Panc1 (cell line): ENCODE measurements at regions not wholly inside any gene's neighbourhood (a gene's known extent, or its start where the extent isn't known, plus 50 kb on each side); places are given as distances from the start of the nearest gene placed in this dataset.

ENCODE experiments used
- ATAC-seq: fragments of 200-7000 bp; cut with Tn5 transposase; 2 replicates; pipeline ENCODE4 v1.9.1; 2020; ENCODE audit warnings: mild to moderate bottlenecking, moderate library complexity
- BruUV-seq: library from RNA; stranded (reverse); fragments of 400-500 nt; replicated peaks from 2 replicates; lab custom pipeline; 2021; lab: Mats Ljungman, UMichigan
- CTCF ChIA-PET: fragments of 300-600 bp; sonication (Branson Sonifier 250); formaldehyde crosslinking; loops from one replicate; lab custom pipeline; 2022; ENCODE audit warnings: antibody characterized with exemption; lab: Charles Lee
- POLR2A ChIA-PET: fragments of 300-600 bp; sonication (Branson Sonifier 250); formaldehyde crosslinking; loops from one replicate; lab custom pipeline; 2022; ENCODE audit warnings: antibody characterized with exemption; lab: Charles Lee
- DNase-seq: peaks from one replicate; pipeline ENCODE4 v3.0.0-alpha.2; 2010; ENCODE audit warnings: low read depth, low spot score
- H3K27ac ChIP-seq: 2 replicates; pipeline ENCODE4 v1.5.1; 2011; ENCODE audit warnings: mild to moderate bottlenecking, low read length, inconsistent platforms
- H3K27me3 ChIP-seq: fragments of 200-500 bp; sonication (Bioruptor generic); 2 replicates; pipeline ENCODE4 v1.6.0; 2014; ENCODE audit warnings: low read length, inconsistent platforms; ENCODE audit not compliant: control insufficient read depth, insufficient read depth
- H3K36me3 ChIP-seq: fragments of 200-500 bp; sonication (Bioruptor generic); 2 replicates; pipeline ENCODE4 v1.5.1; 2014; ENCODE audit warnings: inconsistent platforms, mild to moderate bottlenecking, low read length, moderate library complexity; ENCODE audit not compliant: control insufficient read depth, insufficient read depth
- H3K4me1 ChIP-seq: 2 replicates; pipeline ENCODE4 v1.5.1; 2011; ENCODE audit warnings: inconsistent platforms, mild to moderate bottlenecking, low read length, moderate library complexity; ENCODE audit not compliant: control insufficient read depth, insufficient read depth
- H3K4me3 ChIP-seq, 2 experiments: 2 replicates each; pipeline ENCODE4 v1.5.1; 2011 to 2012; ENCODE audit warnings: low read depth in 2 of 2, low read length in 2 of 2, mild to moderate bottlenecking in 2 of 2, inconsistent platforms in 1 of 2, moderate library complexity in 1 of 2
- H3K9me3 ChIP-seq: fragments of 200-500 bp; sonication (Bioruptor generic); 2 replicates; pipeline ENCODE4 v1.5.1; 2014; ENCODE audit warnings: low read depth, mild to moderate bottlenecking, inconsistent platforms, low read length, moderate library complexity; ENCODE audit not compliant: control insufficient read depth, insufficient read depth
- CTCF ChIP-seq: fragments of 450-650 bp; IDR thresholded peaks from 2 replicates; pipeline ENCODE4 v1.5.1; 2017; ENCODE audit warnings: mild to moderate bottlenecking
- POLR2AphosphoS5 ChIP-seq: IDR thresholded peaks from 2 replicates; pipeline ENCODE4 v1.6.1; 2012; ENCODE audit warnings: mild to moderate bottlenecking, low read depth, low read length, moderate library complexity
- REST ChIP-seq, 2 experiments: IDR thresholded peaks; 2 replicates each; pipeline ENCODE4 v1.6.1; 2011 to 2012; ENCODE audit warnings: low read depth in 2 of 2, control low read depth in 1 of 2, low read length in 1 of 2, mild to moderate bottlenecking in 1 of 2, moderate library complexity in 1 of 2; ENCODE audit not compliant: insufficient read depth in 1 of 2
- SIN3A ChIP-seq: IDR thresholded peaks from 2 replicates; pipeline ENCODE4 v1.6.1; 2012; ENCODE audit warnings: low read depth, mild to moderate bottlenecking, low read length, moderate library complexity, borderline replicate concordance; ENCODE audit not compliant: insufficient read depth
- TCF7L2 ChIP-seq: IDR thresholded peaks from 2 replicates; pipeline ENCODE4 v1.6.1; 2011; ENCODE audit warnings: mild to moderate bottlenecking, low read depth, low read length, inconsistent platforms
- in situ Hi-C: cut with HindIII; loops from 2 replicates; pipeline ENCODE4 v1.10.0; 2016; ENCODE audit warnings: low sequenced_read_pairs, low pct_unique_long_range_greater_than_20kb
- intact Hi-C: fragments of 100-400 bp; cut with micrococcal nuclease; formaldehyde crosslinking; loops from one replicate; pipeline ENCODE4 v1.10.0; 2022; ENCODE audit not compliant: unreplicated experiment

- H3K36me3 ChIP-seq = no peaks in the 10 kb centered on the region
- ATAC-seq (no peak), DNase-seq (no peak)
- H3K4me1 ChIP-seq = no peaks in the 10 kb centered on the region
- intact Hi-C loops = no loop called here
- H3K27ac ChIP-seq = no peak overlapping the region
- TF ChIP-seq POLR2AphosphoS5 (no peak), REST (IDR thresholded peaks at IDR 0.05; ENCODE audit: insufficient read depth in 1 of 2, low read depth in 2 of 2, low read length in 1 of 2) (no peak), CTCF (no peak), SIN3A (no peak), TCF7L2 (no peak)
- no peaks in the 10 kb centered on the region for H3K27me3 ChIP-seq
- in situ Hi-C loops = no loop called here
- no peak overlapping the region for H3K4me3 ChIP-seq
- H3K9me3 ChIP-seq = no peaks in the 10 kb centered on the region
- CTCF ChIA-PET = no interaction called here
- no TSS peak for BruUV-seq
- POLR2A ChIA-PET = no interaction called here
These were observed 488.1 kb upstream of the CDH5 start for GRCh38 chr16:65878347-65878746.

- H3K27ac ChIP-seq = no peak overlapping the region
- DNase-seq (no peak), ATAC-seq (no peak)
- no peaks in the 10 kb centered on the region for H3K9me3 ChIP-seq
- no peaks in the 10 kb centered on the region for H3K36me3 ChIP-seq
- TF ChIP-seq SIN3A (no peak), REST (IDR thresholded peaks at IDR 0.05; ENCODE audit: insufficient read depth in 1 of 2, low read depth in 2 of 2, low read length in 1 of 2) (no peak), POLR2AphosphoS5 (no peak), CTCF (no peak), TCF7L2 (no peak)
- in situ Hi-C loops (no loop called here), intact Hi-C loops (no loop called here)
- ChIA-PET CTCF (no interaction called here), POLR2A (no interaction called here)
- BruUV-seq = no TSS peak
- no peaks in the 10 kb centered on the region for H3K27me3 ChIP-seq
- no peaks in the 10 kb centered on the region for H3K4me1 ChIP-seq
- H3K4me3 ChIP-seq = no peak overlapping the region
These were observed 489.9 kb upstream of the CDH5 start for GRCh38 chr16:65876624-65877023.
